Activated naive CD8-positive, alpha-beta T cell treated with anti-CD3 and anti-CD28 coated beads, Interleukin-2, amount 10 ng/mL, durations not matched to agents 7 days and 5 days (primary cell): ENCODE measurements at regions not wholly inside any gene's neighbourhood (a gene's known extent, or its start where the extent isn't known, plus 50 kb on each side); places are given as distances from the start of the nearest gene placed in this dataset.

Experiments used
- ATAC-seq: fragments of 150-1000 bp; cut with Tn5 transposase; one replicate; pipeline ENCODE4 v1.10.0; 2021; ENCODE audit warnings: low read depth, moderate library complexity
- POLR2A ChIA-PET: fragments of 350-600 bp; sonication (Branson Sonifier 250); formaldehyde crosslinking; loops from one replicate; lab custom pipeline; 2021; ENCODE audit warnings: antibody characterized with exemption; lab: Charles Lee
- DNase-seq: peaks from one replicate; pipeline ENCODE4 v3.0.0; 2021
- H3K27ac Mint-ChIP-seq: one replicate; pipeline ENCODE4 v1.8.0; 2022; ENCODE audit warnings: mild to moderate bottlenecking, mixed read lengths
- H3K27me3 Mint-ChIP-seq: one replicate; pipeline ENCODE4 v1.8.0; 2022; ENCODE audit warnings: mild to moderate bottlenecking, moderate library complexity, mixed read lengths
- H3K36me3 Mint-ChIP-seq: one replicate; pipeline ENCODE4 v1.8.0; 2021; ENCODE audit warnings: mild to moderate bottlenecking, mixed read lengths
- H3K4me1 Mint-ChIP-seq: one replicate; pipeline ENCODE4 v1.8.0; 2021; ENCODE audit warnings: mixed read lengths
- H3K4me3 Mint-ChIP-seq: one replicate; pipeline ENCODE4 v1.8.0; 2022; ENCODE audit warnings: mild to moderate bottlenecking, moderate library complexity, mixed read lengths
- H3K9me3 Mint-ChIP-seq: one replicate; pipeline ENCODE4 v1.8.0; 2021; ENCODE audit warnings: mixed read lengths

- DNase-seq: no peak
- no peak for ATAC-seq
- no peaks in the 10 kb centered on the region for H3K36me3 Mint-ChIP-seq
- H3K4me3 Mint-ChIP-seq: no peak overlapping the region
- H3K9me3 Mint-ChIP-seq: peaks cover 7% of the 10 kb centered on the region
- POLR2A ChIA-PET: no interaction called here
- H3K27ac Mint-ChIP-seq: no peak overlapping the region
- H3K27me3 Mint-ChIP-seq: peaks cover 2% of the 10 kb centered on the region
- H3K4me1 Mint-ChIP-seq: no peaks in the 10 kb centered on the region
Measured at GRCh38 chr16:85346404-85347212, 234.3 kb upstream of the CIBAR2 start.

GRCh38 chr16:85347213-85347591 is 234.9 kb upstream of the CIBAR2 start:
- ATAC-seq: no peak
- H3K4me3 Mint-ChIP-seq: no peak overlapping the region
- H3K4me1 Mint-ChIP-seq: no peaks in the 10 kb centered on the region
- POLR2A ChIA-PET: no interaction called here
- no peak overlapping the region for H3K27ac Mint-ChIP-seq
- H3K27me3 Mint-ChIP-seq: peaks cover 2% of the 10 kb centered on the region
- peaks cover 7% of the 10 kb centered on the region for H3K9me3 Mint-ChIP-seq
- DNase-seq: no peak
- H3K36me3 Mint-ChIP-seq: no peaks in the 10 kb centered on the region

DNA sequence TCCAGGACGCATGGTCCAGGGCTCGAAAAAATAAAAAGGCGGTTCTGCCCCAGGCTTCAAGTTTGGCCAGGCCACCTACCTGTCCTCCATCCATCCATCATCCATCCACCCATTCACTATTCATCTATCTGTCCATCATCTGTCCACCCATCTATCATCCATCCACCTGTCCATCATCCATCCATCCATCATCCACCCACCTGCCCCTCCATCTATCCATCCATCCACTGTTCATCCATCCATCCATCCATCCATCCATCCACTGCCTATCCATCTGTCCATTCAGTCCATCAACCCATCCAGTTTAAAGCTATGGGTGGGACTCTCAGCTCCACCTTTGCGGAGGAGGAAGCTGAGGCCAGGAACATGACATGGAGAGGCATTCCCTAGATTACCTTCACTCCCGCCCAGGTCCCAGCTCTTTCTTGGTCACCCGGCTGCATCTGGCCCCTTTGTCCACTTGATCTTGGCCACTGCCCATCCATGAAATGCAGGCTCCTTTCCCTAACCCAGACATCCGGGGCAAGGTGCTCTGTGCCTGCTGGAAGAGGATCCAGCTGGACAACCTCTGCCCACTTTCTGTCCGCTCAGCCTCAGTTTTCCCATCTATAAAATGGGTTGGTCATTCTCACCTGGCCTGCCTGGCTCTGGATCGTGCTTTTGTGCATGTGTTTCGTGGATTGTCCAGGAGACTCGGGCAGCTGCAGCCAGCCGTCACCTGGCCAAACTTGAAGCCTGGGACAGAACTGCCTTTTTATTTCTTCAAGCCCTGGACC is 236.0 kb upstream of the CIBAR2 start:
- Mint-ChIP-seq H3K36me3 (no peaks in the 10 kb centered on the region), H3K4me1 (no peaks in the 10 kb centered on the region), H3K4me3 (no peak overlapping the region), H3K27me3 (peaks cover 2% of the 10 kb centered on the region), H3K9me3 (peaks cover 7% of the 10 kb centered on the region), H3K27ac (no peak overlapping the region)
- ATAC-seq: no peak
- POLR2A ChIA-PET: no interaction called here
- DNase-seq: no peak

- Mint-ChIP-seq H3K9me3 (peaks cover 7% of the 10 kb centered on the region), H3K36me3 (no peaks in the 10 kb centered on the region), H3K4me3 (no peak overlapping the region), H3K27me3 (peaks cover 2% of the 10 kb centered on the region), H3K4me1 (no peaks in the 10 kb centered on the region), H3K27ac (no peak overlapping the region)
- no peak for DNase-seq
- ATAC-seq: no peak
- POLR2A ChIA-PET: no interaction called here
Measured at GRCh38 chr16:85348911-85349334, 236.7 kb upstream of the CIBAR2 start.

DNA sequence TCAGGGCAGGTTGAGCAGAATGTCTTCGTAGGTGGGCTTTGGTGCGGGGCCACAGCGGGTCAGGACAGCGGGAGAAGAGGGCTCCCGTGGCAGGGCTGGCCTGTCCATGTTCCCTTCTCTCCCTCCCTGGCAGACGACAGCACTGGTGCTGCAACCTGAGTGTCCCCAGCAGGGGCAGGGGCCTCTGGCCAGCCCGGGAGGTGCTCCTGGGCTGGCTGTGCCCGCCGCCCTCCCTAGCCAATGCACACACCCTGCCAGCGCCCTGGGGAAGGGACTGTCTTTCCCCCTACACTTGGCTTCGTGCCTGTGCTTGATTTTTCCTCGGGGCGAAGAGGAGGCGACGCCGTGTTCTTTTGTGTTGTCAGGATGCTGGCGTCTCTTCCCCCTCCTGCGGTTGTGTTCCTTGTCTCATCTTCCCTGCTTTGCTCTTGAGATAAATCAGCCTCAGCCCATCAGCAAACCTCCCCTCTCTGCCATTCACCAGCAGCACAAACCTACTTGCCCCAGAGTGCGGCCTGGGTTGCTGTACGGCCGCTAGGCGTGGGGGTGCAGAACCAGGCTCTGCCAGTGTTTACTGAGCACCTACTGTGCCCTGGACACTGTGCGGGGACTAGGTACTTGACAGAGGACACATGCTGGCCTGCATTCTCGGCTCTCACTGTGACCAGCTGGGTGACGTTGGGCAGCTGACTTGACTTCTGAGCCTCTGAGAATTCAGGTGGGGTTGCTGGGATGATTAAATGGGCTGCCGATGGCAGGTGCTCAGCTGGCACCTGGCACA is 237.3 kb upstream of the CIBAR2 start:
- POLR2A ChIA-PET: no interaction called here

GRCh38 chr16:85350146-85350728 is 238.0 kb upstream of the CIBAR2 start:
- DNase-seq (no peak), ATAC-seq (no peak)
- H3K36me3 Mint-ChIP-seq: no peaks in the 10 kb centered on the region
- no peak overlapping the region for H3K27ac Mint-ChIP-seq
- peaks cover 7% of the 10 kb centered on the region for H3K9me3 Mint-ChIP-seq
- peaks cover 2% of the 10 kb centered on the region for H3K27me3 Mint-ChIP-seq
- H3K4me3 Mint-ChIP-seq: no peak overlapping the region
- no peaks in the 10 kb centered on the region for H3K4me1 Mint-ChIP-seq
- POLR2A ChIA-PET: no interaction called here

More for the DNA sequence above, 237.3 kb upstream of the CIBAR2 start:
- Mint-ChIP-seq H3K27me3 (peaks cover 2% of the 10 kb centered on the region), H3K27ac (no peak overlapping the region), H3K36me3 (no peaks in the 10 kb centered on the region), H3K4me1 (no peaks in the 10 kb centered on the region), H3K9me3 (peaks cover 7% of the 10 kb centered on the region), H3K4me3 (no peak overlapping the region)
- DNase-seq (no peak), ATAC-seq (no peak)

DNA sequence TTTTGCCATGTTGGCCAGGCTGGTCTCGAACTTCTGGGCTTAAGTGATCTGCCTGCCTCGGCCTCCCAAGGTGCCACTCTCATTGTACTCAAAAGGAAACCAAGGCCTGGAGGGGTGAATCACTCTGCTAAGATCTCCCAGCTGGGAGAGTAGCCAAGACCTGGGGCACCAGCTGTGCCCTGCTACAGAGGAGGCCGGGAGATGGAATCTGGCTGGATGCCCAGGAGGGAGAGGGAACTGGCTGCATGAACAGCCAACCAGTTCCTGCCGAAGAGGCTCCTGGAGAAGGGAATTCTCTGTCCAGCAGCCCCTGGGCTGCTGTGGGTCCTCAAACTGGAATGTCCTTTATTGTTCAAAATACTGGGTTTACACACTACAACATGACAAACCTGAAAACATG is 238.7 kb upstream of the CIBAR2 start:
- peaks cover 5% of the 10 kb centered on the region for H3K9me3 Mint-ChIP-seq
- no peak overlapping the region for H3K27ac Mint-ChIP-seq
- no peak for DNase-seq
- no peaks in the 10 kb centered on the region for H3K4me1 Mint-ChIP-seq
- H3K4me3 Mint-ChIP-seq: no peak overlapping the region
- H3K27me3 Mint-ChIP-seq: peaks cover 2% of the 10 kb centered on the region
- ATAC-seq: no peak
- H3K36me3 Mint-ChIP-seq: no peaks in the 10 kb centered on the region
- POLR2A ChIA-PET: no interaction called here

- ATAC-seq (no peak), DNase-seq (no peak)
- Mint-ChIP-seq H3K36me3 (no peaks in the 10 kb centered on the region), H3K4me1 (no peaks in the 10 kb centered on the region), H3K9me3 (no peaks in the 10 kb centered on the region), H3K27ac (no peak overlapping the region), H3K4me3 (no peak overlapping the region), H3K27me3 (peaks cover 2% of the 10 kb centered on the region)
- POLR2A ChIA-PET: no interaction called here
Measured at GRCh38 chr16:85353013-85353412, 240.7 kb upstream of the CIBAR2 start.

- no peak overlapping the region for H3K27ac Mint-ChIP-seq
- no peaks in the 10 kb centered on the region for H3K9me3 Mint-ChIP-seq
- no peak for ATAC-seq
- H3K36me3 Mint-ChIP-seq: no peaks in the 10 kb centered on the region
- H3K4me3 Mint-ChIP-seq: no peak overlapping the region
- no peaks in the 10 kb centered on the region for H3K4me1 Mint-ChIP-seq
- POLR2A ChIA-PET: no interaction called here
- DNase-seq: no peak
- H3K27me3 Mint-ChIP-seq: peaks cover 2% of the 10 kb centered on the region
Measured at GRCh38 chr16:85353839-85354685, 241.8 kb upstream of the CIBAR2 start.

- Mint-ChIP-seq H3K9me3 (no peaks in the 10 kb centered on the region), H3K36me3 (no peaks in the 10 kb centered on the region), H3K27me3 (peaks cover 2% of the 10 kb centered on the region), H3K4me3 (no peak overlapping the region), H3K4me1 (no peaks in the 10 kb centered on the region), H3K27ac (no peak overlapping the region)
- no peak for ATAC-seq
- no peak for DNase-seq
- POLR2A ChIA-PET: interaction anchor here (0.6 kb wide), 1 partner anchor 156 kb away, joined by 3 read pairs; no protein-coding TSS in a partner anchor
Measured at GRCh38 chr16:85354686-85355514, 242.6 kb upstream of the CIBAR2 start.

DNA sequence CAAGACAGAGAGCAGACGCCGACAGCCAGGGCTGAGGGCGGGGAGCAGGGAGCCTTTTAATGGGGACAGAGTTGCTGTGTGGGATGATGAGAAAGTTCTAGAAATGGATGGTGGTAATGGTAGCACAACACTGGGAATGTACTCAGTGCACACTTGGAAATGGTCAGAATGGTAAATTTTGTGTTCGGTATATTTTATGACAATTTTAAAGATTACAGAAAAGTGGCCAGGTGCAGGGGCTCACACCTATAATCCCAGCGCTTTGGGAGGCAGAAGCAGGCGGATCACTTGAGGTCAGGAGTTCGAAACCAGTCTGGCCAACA is 243.2 kb upstream of the CIBAR2 start:
- Mint-ChIP-seq H3K27me3 (peaks cover 2% of the 10 kb centered on the region), H3K36me3 (no peaks in the 10 kb centered on the region), H3K4me3 (no peak overlapping the region), H3K27ac (no peak overlapping the region), H3K4me1 (no peaks in the 10 kb centered on the region), H3K9me3 (no peaks in the 10 kb centered on the region)
- DNase-seq: no peak
- POLR2A ChIA-PET: interaction anchor here (0.6 kb wide), 1 partner anchor 156 kb away, joined by 3 read pairs; no protein-coding TSS in a partner anchor
- ATAC-seq: no peak

- H3K4me3 Mint-ChIP-seq: no peak overlapping the region
- H3K27ac Mint-ChIP-seq: no peak overlapping the region
- no peak for ATAC-seq
- peaks cover 2% of the 10 kb centered on the region for H3K27me3 Mint-ChIP-seq
- DNase-seq: no peak
- H3K9me3 Mint-ChIP-seq: no peaks in the 10 kb centered on the region
- POLR2A ChIA-PET: no interaction called here
- no peaks in the 10 kb centered on the region for H3K36me3 Mint-ChIP-seq
- H3K4me1 Mint-ChIP-seq: no peaks in the 10 kb centered on the region
Measured at GRCh38 chr16:85356157-85356556, 243.9 kb upstream of the CIBAR2 start.
